ENCODE measurements at regions not wholly inside any gene's neighbourhood (a gene's known extent, or its start where the extent isn't known, plus 50 kb on each side); places are given as distances from the start of the nearest gene placed in this dataset.
"Not testable (repeated sequence)": the region's sequence is repeated elsewhere in the genome, so short reads cannot be mapped to it uniquely, and the experiment has no call there.

GRCh38 chr5:32534041-32534440 lies 51.3 kb upstream of the SUB1 start:
- H3K4me3 ChIP-seq, result no peak overlapping the region
- peaks cover 5% of the 10 kb centered on the region for H3K4me1 ChIP-seq
- no peaks in the 10 kb centered on the region for H3K27me3 ChIP-seq
- intact Hi-C loops (cut with DNase I), result no loop called here
- peak in 1 of 2 donors; percentile 7 for TF ChIP-seq POLR2AphosphoS5 (IDR thresholded peaks at IDR 0.05; ENCODE audit: insufficient read depth in 1 of 2, low read depth in 1 of 2)
- TF ChIP-seq CTCF (IDR thresholded peaks at IDR 0.05), result no peak
- no peak for TF ChIP-seq POLR2A (IDR thresholded peaks at IDR 0.05)
- no peaks in the 10 kb centered on the region for H3K36me3 ChIP-seq
- H3K27ac ChIP-seq, result no peak overlapping the region
- H3K9me3 ChIP-seq, result no peaks in the 10 kb centered on the region
- no peak for DNase-seq (ENCODE audit: extremely low spot score in 2 of 2)

DNA sequence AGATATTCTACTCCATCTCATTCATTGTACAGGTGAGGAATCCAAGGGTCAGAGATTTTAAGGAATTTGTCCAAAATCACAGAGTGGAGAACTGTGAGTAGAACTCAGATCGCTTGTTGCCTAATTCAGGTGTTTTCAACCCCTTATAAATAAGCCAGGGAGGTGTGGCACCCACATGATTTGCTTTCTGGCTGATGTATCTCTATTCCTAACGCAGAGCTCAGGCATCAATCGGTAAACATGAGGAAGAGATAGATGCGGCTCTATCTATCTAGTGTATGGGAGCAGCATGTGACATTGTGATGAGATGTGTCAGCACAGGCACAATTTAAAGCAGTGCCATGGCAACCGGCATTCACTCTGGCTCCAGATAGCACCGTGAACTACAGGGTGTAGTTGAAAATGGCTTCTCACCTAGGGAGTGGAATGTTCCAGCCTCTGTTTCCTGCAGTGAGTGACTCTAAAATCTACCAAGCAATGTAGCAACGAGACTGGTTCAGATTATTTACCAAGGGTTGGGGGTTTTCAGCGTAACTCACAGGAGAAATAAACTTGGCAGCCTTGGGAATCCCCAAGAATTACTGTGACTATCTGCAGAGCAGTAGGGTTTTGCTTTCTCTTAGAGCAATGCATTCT lies 53.4 kb upstream of the SUB1 start:
- intact Hi-C loops (cut with DNase I), result no loop called here
- no peak for DNase-seq (ENCODE audit: extremely low spot score in 2 of 2)

GRCh38 chr5:32527321-32527720 lies 58.0 kb upstream of the SUB1 start:
- H3K9me3 ChIP-seq; H3K4me1 ChIP-seq; H3K36me3 ChIP-seq; H3K4me3 ChIP-seq; DNase-seq (ENCODE audit: extremely low spot score in 2 of 2); H3K27ac ChIP-seq; intact Hi-C loops (cut with DNase I); H3K27me3 ChIP-seq: not testable (repeated sequence)

More for the DNA sequence above, 53.4 kb upstream of the SUB1 start:
- Histone ChIP-seq H3K4me3 (no peak overlapping the region), H3K27ac (no peak overlapping the region), H3K9me3 (no peaks in the 10 kb centered on the region), H3K27me3 (no peaks in the 10 kb centered on the region), H3K4me1 (peaks cover 5% of the 10 kb centered on the region), H3K36me3 (no peaks in the 10 kb centered on the region)
- TF ChIP-seq POLR2A (IDR thresholded peaks at IDR 0.05), result no peak
- no peak for TF ChIP-seq POLR2AphosphoS5 (IDR thresholded peaks at IDR 0.05; ENCODE audit: insufficient read depth in 1 of 2, low read depth in 1 of 2)
- TF ChIP-seq CTCF (IDR thresholded peaks at IDR 0.05), result no peak

GRCh38 chr5:32526810-32527209 lies 58.5 kb upstream of the SUB1 start:
- Histone ChIP-seq H3K4me3 (no peak overlapping the region), H3K36me3 (no peaks in the 10 kb centered on the region), H3K27ac (no peak overlapping the region), H3K4me1 (no peaks in the 10 kb centered on the region), H3K9me3 (no peaks in the 10 kb centered on the region), H3K27me3 (no peaks in the 10 kb centered on the region)
- no peak for DNase-seq (ENCODE audit: extremely low spot score in 2 of 2)
- intact Hi-C loops (cut with DNase I), result no loop called here
- TF ChIP-seq CTCF (IDR thresholded peaks at IDR 0.05), result no peak
- no peak for TF ChIP-seq POLR2AphosphoS5 (IDR thresholded peaks at IDR 0.05; ENCODE audit: insufficient read depth in 1 of 2, low read depth in 1 of 2)
- no peak for TF ChIP-seq POLR2A (IDR thresholded peaks at IDR 0.05)

DNA sequence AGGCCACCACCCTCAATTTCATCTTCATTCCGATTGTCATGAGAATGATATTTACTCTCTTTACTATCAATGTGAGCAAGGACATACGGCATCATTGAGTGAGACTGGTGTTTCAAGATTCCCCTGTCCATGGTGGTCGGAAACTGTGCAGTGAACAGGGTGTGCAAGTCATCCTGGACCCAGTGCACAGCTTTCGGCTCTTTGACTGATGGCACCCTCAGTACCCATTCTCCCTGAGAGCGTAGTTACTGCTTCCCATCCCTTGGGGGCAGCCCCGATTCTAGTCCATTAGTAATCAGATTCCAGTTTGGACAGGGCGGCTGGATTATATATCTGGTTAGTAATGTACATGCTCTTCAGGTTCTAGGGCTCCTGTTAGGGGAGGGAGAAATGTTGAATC lies 61.7 kb upstream of the SUB1 start:
- no peaks in the 10 kb centered on the region for H3K9me3 ChIP-seq
- no peak overlapping the region for H3K4me3 ChIP-seq
- H3K36me3 ChIP-seq, result no peaks in the 10 kb centered on the region
- H3K27ac ChIP-seq, result no peak overlapping the region
- no peaks in the 10 kb centered on the region for H3K27me3 ChIP-seq
- no peak for DNase-seq (ENCODE audit: extremely low spot score in 2 of 2)
- no peak for TF ChIP-seq CTCF (IDR thresholded peaks at IDR 0.05)
- no peak for TF ChIP-seq POLR2AphosphoS5 (IDR thresholded peaks at IDR 0.05; ENCODE audit: insufficient read depth in 1 of 2, low read depth in 1 of 2)
- TF ChIP-seq POLR2A (IDR thresholded peaks at IDR 0.05), result no peak
- intact Hi-C loops (cut with DNase I), result no loop called here
- H3K4me1 ChIP-seq, result no peaks in the 10 kb centered on the region
